ENCODE measurements at regions not wholly inside any gene's neighbourhood (a gene's known extent, or its start where the extent isn't known, plus 50 kb on each side); places are given as distances from the start of the nearest gene placed in this dataset.
A peak's percentile ranks its signal among the peaks of the same experiment; 100 is the strongest.

DNA sequence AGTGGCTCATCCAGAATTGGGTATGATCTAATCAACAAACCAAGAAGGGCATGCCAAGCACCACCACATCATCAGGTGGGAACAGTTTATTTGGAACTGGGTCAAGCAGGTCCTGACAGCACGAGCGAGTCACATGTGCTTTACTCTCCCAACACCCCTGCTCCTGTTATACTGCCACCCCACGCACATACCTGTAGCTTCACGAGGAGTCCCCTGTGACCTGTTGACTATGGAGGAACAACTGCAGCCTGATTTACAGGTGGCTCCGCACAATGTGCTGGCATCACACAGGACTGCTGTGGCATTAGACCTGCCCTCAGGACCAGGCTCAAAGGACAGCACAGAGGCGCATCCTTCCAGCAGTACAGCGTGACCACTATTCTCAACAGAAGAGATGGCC, 70.8 kb upstream of the LRRN2 start:
- Histone ChIP-seq H3K4me3 (ENCODE audit: low read depth, low read length) (no peak overlapping the region), H3K27me3 (ENCODE audit: control insufficient read depth, insufficient read depth, low read length) (no peaks in the 10 kb centered on the region), H3K36me3 (ENCODE audit: control insufficient read depth, insufficient read depth, low read length) (no peaks in the 10 kb centered on the region)
- peak; percentile 93 for FAIRE-seq
- TF ChIP-seq, protein P1, sequence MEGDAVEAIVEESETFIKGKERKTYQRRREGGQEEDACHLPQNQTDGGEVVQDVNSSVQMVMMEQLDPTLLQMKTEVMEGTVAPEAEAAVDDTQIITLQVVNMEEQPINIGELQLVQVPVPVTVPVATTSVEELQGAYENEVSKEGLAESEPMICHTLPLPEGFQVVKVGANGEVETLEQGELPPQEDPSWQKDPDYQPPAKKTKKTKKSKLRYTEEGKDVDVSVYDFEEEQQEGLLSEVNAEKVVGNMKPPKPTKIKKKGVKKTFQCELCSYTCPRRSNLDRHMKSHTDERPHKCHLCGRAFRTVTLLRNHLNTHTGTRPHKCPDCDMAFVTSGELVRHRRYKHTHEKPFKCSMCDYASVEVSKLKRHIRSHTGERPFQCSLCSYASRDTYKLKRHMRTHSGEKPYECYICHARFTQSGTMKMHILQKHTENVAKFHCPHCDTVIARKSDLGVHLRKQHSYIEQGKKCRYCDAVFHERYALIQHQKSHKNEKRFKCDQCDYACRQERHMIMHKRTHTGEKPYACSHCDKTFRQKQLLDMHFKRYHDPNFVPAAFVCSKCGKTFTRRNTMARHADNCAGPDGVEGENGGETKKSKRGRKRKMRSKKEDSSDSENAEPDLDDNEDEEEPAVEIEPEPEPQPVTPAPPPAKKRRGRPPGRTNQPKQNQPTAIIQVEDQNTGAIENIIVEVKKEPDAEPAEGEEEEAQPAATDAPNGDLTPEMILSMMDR (IDR thresholded peaks at IDR 0.05; ENCODE audit: insufficient read depth, low read length, severe bottlenecking) = no peak
- DNase-seq (ENCODE audit: low read depth) = no peak

DNA sequence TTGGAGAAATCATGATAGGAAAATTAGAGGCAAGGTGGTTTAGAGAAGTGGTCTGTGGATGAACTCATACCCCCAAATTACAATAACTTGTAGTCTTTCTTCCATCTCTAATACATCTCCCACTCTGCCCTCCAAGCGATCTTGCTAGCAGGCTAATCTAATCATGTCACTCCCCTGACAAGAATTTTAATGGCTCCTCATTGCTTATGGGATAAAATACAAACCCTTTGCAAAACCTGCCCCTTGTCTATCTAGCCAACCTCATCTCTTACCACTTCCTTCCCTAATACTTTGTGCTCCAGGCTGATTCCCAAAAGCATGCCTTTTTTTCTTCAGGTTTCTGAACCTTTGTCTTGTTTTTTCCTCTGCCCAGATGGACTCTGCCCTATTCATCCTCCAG, 71.3 kb upstream of the LRRN2 start:
- FAIRE-seq (no peak), DNase-seq (ENCODE audit: low read depth) (no peak)
- TF ChIP-seq, protein P1 (IDR thresholded peaks at IDR 0.05; ENCODE audit: insufficient read depth, low read length, severe bottlenecking) = no peak
- Histone ChIP-seq H3K36me3 (ENCODE audit: control insufficient read depth, insufficient read depth, low read length) (no peaks in the 10 kb centered on the region), H3K4me3 (ENCODE audit: low read depth, low read length) (no peak overlapping the region), H3K27me3 (ENCODE audit: control insufficient read depth, insufficient read depth, low read length) (no peaks in the 10 kb centered on the region)

DNA sequence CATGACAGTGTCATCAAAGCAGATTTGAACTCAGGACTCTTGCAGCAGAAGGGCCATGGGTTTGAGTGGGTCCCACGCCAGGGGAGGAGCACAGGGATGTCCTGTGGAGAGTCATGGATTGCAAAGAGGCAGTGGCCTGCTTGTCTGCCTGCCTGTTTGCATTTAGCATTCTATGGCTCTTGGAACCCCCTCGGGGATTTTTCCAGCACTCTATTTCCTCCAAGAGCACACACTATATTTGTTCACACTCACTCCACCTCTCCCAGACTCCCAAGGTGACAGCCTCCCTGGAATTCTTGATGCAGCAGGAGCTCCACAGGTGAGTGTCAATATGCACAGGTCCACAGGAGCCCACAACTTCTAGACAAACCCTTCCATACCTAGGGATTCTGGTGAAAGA, 73.1 kb upstream of the LRRN2 start:
- H3K27me3 ChIP-seq (ENCODE audit: control insufficient read depth, insufficient read depth, low read length) = no peaks in the 10 kb centered on the region
- TF ChIP-seq, protein P1 (IDR thresholded peaks at IDR 0.05; ENCODE audit: insufficient read depth, low read length, severe bottlenecking) = no peak
- no peaks in the 10 kb centered on the region for H3K36me3 ChIP-seq (ENCODE audit: control insufficient read depth, insufficient read depth, low read length)
- DNase-seq (ENCODE audit: low read depth) (no peak), FAIRE-seq (no peak)
- H3K4me3 ChIP-seq (ENCODE audit: low read depth, low read length) = no peak overlapping the region

DNA sequence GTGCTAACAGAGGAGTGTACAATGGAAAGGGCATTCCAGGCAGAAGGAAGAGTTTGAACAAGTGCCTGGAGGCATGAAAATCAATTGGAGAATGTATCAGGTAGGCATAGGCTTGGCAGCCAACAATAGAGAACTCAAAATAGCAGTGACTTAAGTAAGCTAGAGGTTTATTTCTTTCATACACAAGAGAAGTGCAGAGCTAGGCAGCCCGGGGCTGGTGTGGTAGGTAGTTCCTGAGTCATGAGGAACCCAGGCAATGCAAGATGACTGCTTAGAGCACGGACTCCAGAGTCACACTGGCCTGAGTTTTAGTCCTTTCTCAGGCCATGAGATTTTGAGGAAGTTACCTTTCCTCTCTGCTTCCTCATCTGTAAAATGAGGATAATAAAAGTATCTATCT, 74.8 kb upstream of the LRRN2 start:
- no peak for DNase-seq (ENCODE audit: low read depth)
- no peak for FAIRE-seq
- H3K36me3 ChIP-seq (ENCODE audit: control insufficient read depth, insufficient read depth, low read length) = no peaks in the 10 kb centered on the region
- TF ChIP-seq, protein P1 (IDR thresholded peaks at IDR 0.05; ENCODE audit: insufficient read depth, low read length, severe bottlenecking) = no peak
- no peak overlapping the region for H3K4me3 ChIP-seq (ENCODE audit: low read depth, low read length)
- no peaks in the 10 kb centered on the region for H3K27me3 ChIP-seq (ENCODE audit: control insufficient read depth, insufficient read depth, low read length)

DNA sequence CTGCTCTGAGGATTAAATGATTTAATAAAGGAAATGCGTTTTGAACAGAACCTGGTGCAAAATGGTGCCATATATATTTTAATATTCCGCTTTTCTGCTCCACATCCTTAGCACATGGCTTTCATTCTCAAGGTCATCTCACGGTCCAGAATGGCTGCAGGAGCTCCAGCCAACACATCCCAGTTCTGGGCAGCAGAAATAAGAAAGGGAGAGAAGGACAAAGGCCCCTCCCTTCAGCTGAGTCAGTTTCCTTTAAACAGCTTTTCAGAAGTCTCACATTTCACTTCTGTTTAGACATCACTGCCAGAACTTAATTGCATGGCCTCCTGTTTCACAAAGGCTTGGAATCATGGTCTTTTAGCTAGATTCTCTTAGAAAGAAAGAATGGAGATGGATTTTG, 75.2 kb upstream of the LRRN2 start:
- TF ChIP-seq, protein P1 (IDR thresholded peaks at IDR 0.05; ENCODE audit: insufficient read depth, low read length, severe bottlenecking) = no peak
- peaks cover under 1% of the 10 kb centered on the region for H3K27me3 ChIP-seq (ENCODE audit: control insufficient read depth, insufficient read depth, low read length)
- DNase-seq (ENCODE audit: low read depth) = no peak

DNA sequence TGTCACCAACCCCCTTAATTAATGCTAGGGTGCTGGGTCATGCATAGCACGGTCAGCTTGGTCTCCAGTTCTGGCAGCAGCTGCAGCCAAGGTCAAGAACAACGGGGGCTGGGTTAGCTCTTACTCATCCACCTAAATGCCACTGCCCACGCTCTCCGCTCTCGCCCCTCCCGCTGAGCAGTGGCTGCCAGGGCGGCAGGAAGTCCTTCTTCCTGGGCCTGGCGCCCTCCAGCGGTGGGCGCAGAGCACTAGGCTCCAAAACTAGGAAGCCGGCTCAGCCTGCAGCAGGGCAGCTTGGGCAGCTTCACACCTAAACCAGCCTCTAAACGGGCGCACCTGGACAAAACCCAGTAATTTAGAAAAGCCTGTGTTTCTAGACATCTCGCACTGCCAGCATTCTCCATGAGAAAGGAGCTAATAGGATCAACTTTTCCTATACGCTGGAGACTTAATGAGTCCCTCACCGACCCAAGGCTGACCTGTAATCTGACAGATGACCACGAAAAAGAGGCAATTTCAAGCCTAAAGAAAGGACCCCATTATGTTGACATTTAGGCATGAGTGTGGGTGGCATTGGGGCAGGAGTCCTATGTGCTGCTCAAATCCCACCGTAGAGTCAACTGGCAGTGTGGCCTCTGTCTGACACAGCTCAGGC, 78.4 kb upstream of the LRRN2 start:
- H3K27me3 ChIP-seq (ENCODE audit: control insufficient read depth, insufficient read depth, low read length) = peaks cover 10% of the 10 kb centered on the region
- DNase-seq (ENCODE audit: low read depth) = peak; percentile 74
- no peak for FAIRE-seq

More for the DNA sequence above, 75.2 kb upstream of the LRRN2 start:
- Histone ChIP-seq H3K36me3 (ENCODE audit: control insufficient read depth, insufficient read depth, low read length) (no peaks in the 10 kb centered on the region), H3K4me3 (ENCODE audit: low read depth, low read length) (no peak overlapping the region)
- no peak for FAIRE-seq

More for the DNA sequence above, 78.4 kb upstream of the LRRN2 start:
- no peaks in the 10 kb centered on the region for H3K36me3 ChIP-seq (ENCODE audit: control insufficient read depth, insufficient read depth, low read length)
- no peak overlapping the region for H3K4me3 ChIP-seq (ENCODE audit: low read depth, low read length)
- TF ChIP-seq, protein P1 (IDR thresholded peaks at IDR 0.05; ENCODE audit: insufficient read depth, low read length, severe bottlenecking) = peak; percentile 96
